DMS 273 (cell line): ENCODE measurements at regions not wholly inside any gene's neighbourhood (a gene's known extent, or its start where the extent isn't known, plus 50 kb on each side); places are given as distances from the start of the nearest gene placed in this dataset.
"Not testable (repeated sequence)": the region's sequence is repeated elsewhere in the genome, so short reads cannot be mapped to it uniquely, and the experiment has no call there.

Experiments used
- DNase-seq: peaks from one replicate; lab custom pipeline; 2025; ENCODE audit not compliant: unreplicated experiment; lab: John Stamatoyannopoulos, UW

- no peak for DNase-seq
These were observed 101.4 kb downstream of the TNFRSF13B start for GRCh38 chr17:16870253-16871245.

- DNase-seq: not testable (repeated sequence)
These were observed 102.2 kb downstream of the TNFRSF13B start for GRCh38 chr17:16869531-16870252.

GRCh38 chr17:16868616-16869015 is 103.3 kb downstream of the TNFRSF13B start:
- DNase-seq: not testable (repeated sequence)

GRCh38 chr17:16867545-16867944 is 104.4 kb downstream of the TNFRSF13B start:
- not testable (repeated sequence) for DNase-seq

GRCh38 chr17:16866841-16867240 is 105.1 kb downstream of the TNFRSF13B start:
- not testable (repeated sequence) for DNase-seq

GRCh38 chr17:16866436-16866835 is 105.5 kb downstream of the TNFRSF13B start:
- no peak for DNase-seq

DNA sequence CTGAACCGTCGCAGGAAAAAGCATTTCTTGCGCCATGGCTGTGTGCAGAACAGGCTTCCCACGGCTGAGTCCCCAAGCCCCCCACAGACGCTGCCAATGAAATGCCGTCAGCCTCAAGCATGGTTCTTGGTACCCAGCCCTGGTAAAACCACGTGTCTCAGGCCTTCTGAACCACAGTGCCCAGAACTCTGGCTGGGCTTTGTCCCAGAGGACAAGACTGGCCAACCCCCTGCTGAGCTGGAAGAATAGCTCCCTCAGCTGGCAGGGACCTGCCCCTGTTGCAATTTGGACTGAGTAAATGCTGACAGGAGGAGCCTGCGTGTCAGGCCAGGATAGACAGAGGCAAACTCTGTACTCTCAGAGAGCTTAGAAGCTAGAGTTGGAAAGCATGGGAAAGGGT is 106.2 kb downstream of the TNFRSF13B start:
- DNase-seq: not testable (repeated sequence)

DNA sequence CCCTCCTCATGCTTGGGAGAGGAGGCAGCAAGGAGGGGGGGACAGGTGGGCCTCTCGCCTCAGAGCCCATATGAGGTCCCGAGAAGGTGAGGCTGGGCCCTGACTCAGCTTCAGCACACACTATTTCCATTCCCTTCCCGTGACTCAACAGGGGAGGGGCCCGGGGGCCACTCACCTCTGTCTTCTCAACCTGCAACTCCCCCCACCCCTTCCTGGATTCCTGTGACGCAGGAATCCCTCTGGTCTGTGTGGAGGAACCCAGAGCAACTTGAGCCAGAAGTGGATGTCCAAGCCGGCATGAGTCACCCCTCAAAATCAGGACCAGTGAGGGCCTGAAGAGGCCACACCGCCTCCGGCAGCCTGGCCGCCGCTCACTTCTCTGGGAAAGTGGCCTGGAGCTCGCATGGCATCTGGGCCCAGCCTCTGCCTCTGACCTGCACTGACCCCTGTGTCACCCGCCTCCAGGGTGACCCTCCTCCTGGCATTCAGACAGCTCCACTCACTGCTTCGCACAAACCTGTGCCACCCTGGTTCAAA is 106.8 kb downstream of the TNFRSF13B start:
- DNase-seq: not testable (repeated sequence)

GRCh38 chr17:16864462-16865076 is 107.3 kb downstream of the TNFRSF13B start:
- not testable (repeated sequence) for DNase-seq

DNA sequence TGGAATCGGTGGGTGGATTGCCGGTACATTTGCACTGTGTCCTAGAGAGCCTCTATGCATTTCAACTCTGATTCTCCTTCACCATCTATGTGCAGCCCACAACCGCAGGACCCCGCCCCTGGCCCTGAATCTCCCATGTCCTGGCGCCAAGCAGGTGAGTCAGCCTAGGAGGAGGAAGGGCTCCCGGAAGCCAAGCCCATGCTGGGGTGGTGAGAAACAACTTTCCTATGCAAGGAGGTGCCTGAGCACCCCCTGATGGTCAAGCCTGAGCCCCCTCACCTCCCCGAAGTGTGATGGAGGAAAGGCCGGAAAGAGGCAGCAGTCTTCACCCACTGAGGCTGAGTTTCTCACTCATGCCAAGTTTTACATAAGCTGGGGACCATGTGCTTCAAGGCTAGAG is 110.8 kb downstream of the TNFRSF13B start:
- DNase-seq: not testable (repeated sequence)

DNA sequence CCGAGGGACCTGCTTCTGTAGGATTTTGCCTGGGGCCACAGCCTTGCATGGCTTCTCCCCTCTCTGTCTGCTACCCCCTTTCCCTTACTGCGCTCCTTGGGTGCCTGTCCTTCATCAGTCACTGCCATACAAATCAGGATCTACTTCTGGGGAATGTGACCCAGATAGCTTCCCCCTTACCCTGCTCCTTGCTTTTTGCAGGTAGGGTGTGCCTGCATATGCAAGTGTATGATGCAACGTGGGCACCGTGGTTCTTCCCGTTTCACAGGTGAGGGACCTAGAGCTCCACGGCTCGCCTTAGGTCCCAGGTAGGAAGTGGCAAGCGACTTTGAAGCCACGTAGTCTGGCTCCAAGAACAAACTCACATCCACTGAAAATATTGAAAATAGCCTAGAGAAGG is 111.5 kb downstream of the TNFRSF13B start:
- not testable (repeated sequence) for DNase-seq

DNA sequence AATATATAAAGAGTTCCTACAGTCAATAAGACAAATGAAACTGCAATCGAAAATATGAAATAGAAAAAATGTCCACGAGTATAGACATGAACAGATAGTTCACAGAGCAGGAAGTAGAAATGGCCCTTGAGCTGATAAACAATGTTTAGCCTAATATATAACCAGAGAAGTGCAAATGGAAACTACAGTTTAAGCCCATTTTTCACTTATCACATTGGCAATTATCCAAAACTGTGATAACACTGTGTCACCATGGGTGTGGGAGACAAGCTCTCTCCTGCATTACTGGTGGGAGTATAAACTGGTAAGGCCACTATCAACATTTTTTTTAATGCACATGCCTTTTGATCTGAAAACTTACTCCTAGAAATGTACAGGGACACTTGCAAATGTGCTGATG is 112.4 kb downstream of the TNFRSF13B start:
- DNase-seq: not testable (repeated sequence)

GRCh38 chr17:16857746-16858145 is 114.2 kb downstream of the TNFRSF13B start:
- not testable (repeated sequence) for DNase-seq

- DNase-seq: not testable (repeated sequence)
These were observed 115.1 kb downstream of the TNFRSF13B start for GRCh38 chr17:16856846-16857245.

- DNase-seq: not testable (repeated sequence)
These were observed 115.7 kb downstream of the TNFRSF13B start for GRCh38 chr17:16856171-16856570.

DNA sequence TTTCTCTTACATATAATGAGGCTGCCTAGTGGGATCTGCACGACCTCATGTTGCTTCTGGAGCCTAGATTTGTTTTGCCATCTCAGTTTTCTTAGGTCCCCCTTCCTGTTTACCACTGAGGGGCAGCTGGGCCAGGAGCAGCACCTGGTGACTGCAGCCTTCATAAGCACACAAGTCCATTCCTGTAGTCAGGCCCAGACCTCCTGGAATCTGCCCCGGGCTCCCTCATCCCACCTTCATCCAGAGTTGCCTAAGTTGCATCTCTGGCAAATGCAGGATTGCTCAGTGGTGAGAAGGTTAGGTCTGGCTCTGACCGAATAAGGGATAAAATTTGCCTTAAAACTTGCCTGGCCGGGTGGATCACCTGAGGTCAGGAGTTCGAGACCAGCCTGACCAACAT is 117.3 kb downstream of the TNFRSF13B start:
- DNase-seq: not testable (repeated sequence)

DNA sequence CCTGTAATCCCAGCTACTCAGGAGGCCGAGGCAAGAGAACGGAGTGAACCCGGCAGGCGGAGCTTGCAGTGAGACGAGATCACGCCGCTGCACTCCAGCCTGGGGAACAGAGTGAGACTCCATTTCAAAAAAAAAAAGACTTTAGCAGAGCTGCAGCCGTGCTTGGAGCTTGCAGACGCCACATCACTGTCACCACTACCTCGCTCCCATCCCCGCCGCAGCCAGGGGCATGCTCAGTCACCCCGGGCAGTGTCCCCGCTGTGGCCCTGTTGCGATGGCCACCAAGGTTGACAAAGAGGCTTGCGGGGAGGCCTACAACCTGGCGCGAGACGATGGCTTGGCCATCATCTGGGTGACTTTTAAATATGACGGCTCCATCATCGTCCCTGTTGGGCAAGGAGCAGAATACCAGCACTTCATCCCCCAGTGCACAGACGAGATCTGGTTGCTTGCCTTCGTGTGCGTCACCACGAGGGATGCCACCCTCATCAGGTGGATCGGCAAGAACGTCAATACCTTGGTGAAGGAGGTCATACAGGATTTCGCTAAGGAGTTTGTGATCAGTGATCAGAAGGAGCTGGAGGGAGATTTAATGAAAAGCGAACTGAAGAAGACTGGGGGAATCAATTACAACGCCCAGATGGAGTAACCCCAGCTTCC is 118.1 kb downstream of the TNFRSF13B start:
- DNase-seq: no peak

- DNase-seq: not testable (repeated sequence)
These were observed 122.1 kb downstream of the TNFRSF13B start for GRCh38 chr17:16849861-16850260.

DNA sequence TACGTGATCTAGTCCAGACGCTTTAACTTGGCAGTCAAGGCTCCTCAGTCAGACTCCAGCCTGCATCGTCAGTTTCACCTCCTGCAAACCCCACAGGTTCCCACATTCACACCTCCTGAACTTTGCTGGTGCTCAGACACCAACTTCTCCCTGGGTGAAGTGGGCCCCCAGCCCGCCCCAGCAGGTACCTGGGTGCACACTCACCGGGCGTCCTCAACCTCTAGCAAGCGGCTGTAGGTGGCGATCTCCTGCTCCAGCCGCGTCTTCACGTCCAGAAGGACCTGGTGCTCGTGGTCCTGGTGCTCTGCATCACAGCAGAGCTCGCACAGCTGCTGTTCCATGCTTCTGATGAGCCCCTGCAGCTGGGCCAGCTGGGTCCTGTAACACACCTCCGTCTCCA is 122.9 kb downstream of the TNFRSF13B start:
- DNase-seq: not testable (repeated sequence)

GRCh38 chr17:16845098-16845497 is 126.8 kb downstream of the TNFRSF13B start:
- DNase-seq: not testable (repeated sequence)
